Erythroblast (primary cell): ENCODE measurements at regions not wholly inside any gene's neighbourhood (a gene's known extent, or its start where the extent isn't known, plus 50 kb on each side); places are given as distances from the start of the nearest gene placed in this dataset.

Experiments
- GATA1 ChIP-seq: IDR thresholded peaks from 2 replicates; pipeline ENCODE4 v1.6.1; 2011; ENCODE audit warnings: low read depth, mild to moderate bottlenecking, control low read depth, low read length, moderate library complexity
- POLR2A ChIP-seq: IDR thresholded peaks from 2 replicates; pipeline ENCODE4 v1.6.1; 2011; ENCODE audit warnings: mild to moderate bottlenecking, low read length

GRCh38 chr7:47080816-47081215 is 501.1 kb downstream of the TNS3 start:
- TF ChIP-seq POLR2A (no peak), GATA1 (no peak)
